Pancreas (tissue), 10 donors: ENCODE measurements at regions not wholly inside any gene's neighbourhood (a gene's known extent, or its start where the extent isn't known, plus 50 kb on each side); places are given as distances from the start of the nearest gene placed in this dataset.

Experiments
- ATAC-seq, 4 donors: fragments of 200-7000 bp; cut with Tn5 transposase; one replicate each; pipeline versions ENCODE4 v1.8.0 to v1.9.1; 2020; ENCODE audit warnings: mild to moderate bottlenecking in 4 of 4, moderate library complexity in 4 of 4
- DNase-seq, 6 donors: peaks; one replicate each; pipeline ENCODE4 v3.0.0-alpha.2; 2020
- FAIRE-seq: peaks from 2 replicates; lab custom pipeline; 2012; peaks lifted over from hg19 to GRCh38; lab: Jason Lieb, UNC
- H3K27ac ChIP-seq, 4 donors: fragments of 200-600 bp; sonication (generic); 1 replicate in 3 of 4; 2 replicates in 1 of 4; pipeline versions ENCODE4 v1.5.0 to v1.8.0; 2020
- H3K27me3 ChIP-seq, 4 donors: fragments of 200-600 bp; one replicate each; pipeline ENCODE4 v1.8.0; 2021
- H3K36me3 ChIP-seq, 3 donors: fragments of 200-600 bp; sonication (generic) in 1 of 3; one replicate each; pipeline versions ENCODE4 v1.5.0 to v1.8.0; 2020 to 2021
- H3K4me1 ChIP-seq, 3 donors: fragments of 200-600 bp; one replicate each; pipeline ENCODE4 v1.8.0; 2021
- H3K4me3 ChIP-seq, 4 donors: fragments of 200-600 bp; sonication (generic) in 2 of 4; one replicate each; pipeline versions ENCODE4 v1.5.0 to v1.8.0; 2020 to 2021
- H3K9me3 ChIP-seq, 4 donors: fragments of 200-600 bp; one replicate each; pipeline ENCODE4 v1.8.0; 2021
- CTCF ChIP-seq, 4 donors: fragments of 200-600 bp; sonication (generic) in 3 of 4; IDR thresholded peaks; one replicate each; pipeline versions ENCODE4 v1.5.0 to v1.8.0; 2021; ENCODE audit warnings: antibody characterized with exemption in 4 of 4
- WGBS, 2 donors: extraction: QIAGEN DNeasy Blood & Tissue Kit; methylation state at CpG; one replicate each; pipeline ENCODE4 v1.1.7; 2013; 5-methylcytosine and 5-hydroxymethylcytosine counted together
- intact Hi-C, 3 donors: fragments of 100-400 bp; cut with DNase I; formaldehyde crosslinking; loops; one replicate each; pipeline versions ENCODE4 v1.11.1 to v1.14.2; 2022
- donor health status: healthy with polysubstance abuse.
- donor health status: DM: no; HTN: no; CAD: no; lungs with moderate emphysema.
- donor health status: DM: no; HTN: no; CAD: no.
- donor health status: control.
- donor health status: control.
- donor health status: Bipolar disorder and iron deficiency.
- donor health status: DM: yes; HTN: yes; CAD: no.
- donor health status: DM: no; HTN: no; CAD: no.
- donor health status: DM: no; HTN: no; CAD: no.
- donor health status: DM: yes; HTN: yes; CAD: no.

- ATAC-seq = peak; percentile 32 to 60 (median 53)
- FAIRE-seq = no peak
Measured at GRCh38 chr21:38139380-38140168, 117.2 kb upstream of the KCNJ15 start.

GRCh38 chr21:38140207-38140903 lies 116.4 kb upstream of the KCNJ15 start:
- Histone ChIP-seq H3K4me1 (peaks cover 0 to 8% (median 0%) of the 10 kb centered on the region in 3 donors), H3K9me3 (no peaks in the 10 kb centered on the region), H3K4me3 (no peak overlapping the region), H3K27me3 (no peaks in the 10 kb centered on the region), H3K27ac (no peak overlapping the region), H3K36me3 (no peaks in the 10 kb centered on the region)
- WGBS, 2 donors = 7 to 14% methylated on average over 5 of the region's 5 CpGs
- ATAC-seq (peak; percentile 87 to 91 (median 88)), DNase-seq (peak in 4 of 6 donors; percentile 8 to 59 (median 40)), FAIRE-seq (no peak)
- intact Hi-C loops = no loop called here
- no peak for TF ChIP-seq CTCF (IDR thresholded peaks at IDR 0.05)

More at GRCh38 chr21:38139380-38140168, 117.2 kb upstream of the KCNJ15 start:
- Histone ChIP-seq H3K36me3 (no peaks in the 10 kb centered on the region), H3K4me1 (peaks cover 0 to 8% (median 0%) of the 10 kb centered on the region in 3 donors), H3K4me3 (no peak overlapping the region), H3K27ac (no peak overlapping the region), H3K27me3 (no peaks in the 10 kb centered on the region), H3K9me3 (no peaks in the 10 kb centered on the region)
- DNase-seq = no peak
- intact Hi-C loops = no loop called here
- WGBS, 2 donors = 61 to 68% methylated on average over 5 of the region's 5 CpGs
- no peak for TF ChIP-seq CTCF (IDR thresholded peaks at IDR 0.05)

- ATAC-seq (no peak), FAIRE-seq (no peak), DNase-seq (no peak)
- no peak overlapping the region for H3K4me3 ChIP-seq
- no peak overlapping the region for H3K27ac ChIP-seq
- H3K27me3 ChIP-seq = no peaks in the 10 kb centered on the region
- no peaks in the 10 kb centered on the region for H3K36me3 ChIP-seq
- peaks cover 0 to 8% (median 0%) of the 10 kb centered on the region in 3 donors for H3K4me1 ChIP-seq
- no peak for TF ChIP-seq CTCF (IDR thresholded peaks at IDR 0.05)
- H3K9me3 ChIP-seq = no peaks in the 10 kb centered on the region
- intact Hi-C loops = no loop called here
Measured at GRCh38 chr21:38142224-38142623, 114.6 kb upstream of the KCNJ15 start.

GRCh38 chr21:38144193-38144592 lies 112.6 kb upstream of the KCNJ15 start:
- intact Hi-C loops = no loop called here
- Histone ChIP-seq H3K9me3 (no peaks in the 10 kb centered on the region), H3K4me1 (peaks cover 0 to 8% (median 0%) of the 10 kb centered on the region in 3 donors), H3K27ac (no peak overlapping the region), H3K27me3 (no peaks in the 10 kb centered on the region), H3K36me3 (no peaks in the 10 kb centered on the region), H3K4me3 (no peak overlapping the region)
- no peak for DNase-seq
- no peak for ATAC-seq
- no peak for TF ChIP-seq CTCF (IDR thresholded peaks at IDR 0.05)
- FAIRE-seq = no peak
- WGBS, 2 donors = 45 to 46% methylated on average over 3 of the region's 3 CpGs

- Histone ChIP-seq H3K27ac (no peak overlapping the region), H3K9me3 (no peaks in the 10 kb centered on the region), H3K4me1 (no peaks in the 10 kb centered on the region), H3K27me3 (no peaks in the 10 kb centered on the region), H3K36me3 (no peaks in the 10 kb centered on the region), H3K4me3 (no peak overlapping the region)
- no peak for FAIRE-seq
- no peak for ATAC-seq
- no peak for TF ChIP-seq CTCF (IDR thresholded peaks at IDR 0.05)
- intact Hi-C loops = no loop called here
- no peak for DNase-seq
Measured at GRCh38 chr21:38145104-38145503, 111.7 kb upstream of the KCNJ15 start.
